ENCODE measurements at regions not wholly inside any gene's neighbourhood (a gene's known extent, or its start where the extent isn't known, plus 50 kb on each side); places are given as distances from the start of the nearest gene placed in this dataset.

GRCh38 chr2:67802291-67802690 lies 260.5 kb downstream of the C1D start:
- TF ChIP-seq, protein P1, sequence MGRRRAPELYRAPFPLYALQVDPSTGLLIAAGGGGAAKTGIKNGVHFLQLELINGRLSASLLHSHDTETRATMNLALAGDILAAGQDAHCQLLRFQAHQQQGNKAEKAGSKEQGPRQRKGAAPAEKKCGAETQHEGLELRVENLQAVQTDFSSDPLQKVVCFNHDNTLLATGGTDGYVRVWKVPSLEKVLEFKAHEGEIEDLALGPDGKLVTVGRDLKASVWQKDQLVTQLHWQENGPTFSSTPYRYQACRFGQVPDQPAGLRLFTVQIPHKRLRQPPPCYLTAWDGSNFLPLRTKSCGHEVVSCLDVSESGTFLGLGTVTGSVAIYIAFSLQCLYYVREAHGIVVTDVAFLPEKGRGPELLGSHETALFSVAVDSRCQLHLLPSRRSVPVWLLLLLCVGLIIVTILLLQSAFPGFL (CRISPR knock-in tag; IDR thresholded peaks at IDR 0.05; ENCODE audit: borderline replicate concordance) = no peak
- TF ChIP-seq RELA (CRISPR knock-in tag; IDR thresholded peaks at IDR 0.05; ENCODE audit: borderline replicate concordance) (no peak), CBFB (CRISPR knock-in tag; IDR thresholded peaks at IDR 0.05; ENCODE audit: low read depth) (no peak), FOXP1 (CRISPR knock-in tag; IDR thresholded peaks at IDR 0.05; ENCODE audit: borderline replicate concordance) (no peak), GTF2I (CRISPR knock-in tag; conservative IDR thresholded peaks at IDR 0.05) (no peak), ZNF281 (CRISPR knock-in tag; IDR thresholded peaks at IDR 0.05) (no peak), MYBL2 (CRISPR knock-in tag; IDR thresholded peaks at IDR 0.05) (no peak), ERG (CRISPR knock-in tag; IDR thresholded peaks at IDR 0.05) (no peak), ZBTB21 (CRISPR knock-in tag; IDR thresholded peaks at IDR 0.05; ENCODE audit: borderline replicate concordance) (no peak), FOXP4 (CRISPR knock-in tag; IDR thresholded peaks at IDR 0.05) (no peak), JUN (CRISPR knock-in tag; IDR thresholded peaks at IDR 0.05) (no peak), FOXJ3 (CRISPR knock-in tag; IDR thresholded peaks at IDR 0.05; ENCODE audit: borderline replicate concordance) (no peak)
- TF ChIP-seq, protein P2, sequence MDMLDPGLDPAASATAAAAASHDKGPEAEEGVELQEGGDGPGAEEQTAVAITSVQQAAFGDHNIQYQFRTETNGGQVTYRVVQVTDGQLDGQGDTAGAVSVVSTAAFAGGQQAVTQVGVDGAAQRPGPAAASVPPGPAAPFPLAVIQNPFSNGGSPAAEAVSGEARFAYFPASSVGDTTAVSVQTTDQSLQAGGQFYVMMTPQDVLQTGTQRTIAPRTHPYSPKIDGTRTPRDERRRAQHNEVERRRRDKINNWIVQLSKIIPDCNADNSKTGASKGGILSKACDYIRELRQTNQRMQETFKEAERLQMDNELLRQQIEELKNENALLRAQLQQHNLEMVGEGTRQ (CRISPR knock-in tag; IDR thresholded peaks at IDR 0.05) = no peak
- peaks cover 8% of the 10 kb centered on the region; the same call in 1 of the 2 replicates for H3K9me3 Mint-ChIP-seq
- H3K4me1 Mint-ChIP-seq = peaks cover 10% of the 10 kb centered on the region
- H3K36me3 Mint-ChIP-seq = no peaks in the 10 kb centered on the region
- CTCF ChIA-PET = no interaction called here
- H3K4me3 Mint-ChIP-seq = no peak overlapping the region
- ATAC-seq (no peak), DNase-seq (ENCODE audit: low spot score) (no peak)
- no peak overlapping the region for H3K27ac Mint-ChIP-seq
- H3K27me3 Mint-ChIP-seq (ENCODE audit: low read depth) = no peaks in the 10 kb centered on the region; the same call in 1 of the 2 replicates
- POLR2A ChIA-PET = interaction anchor here (0.7 kb wide), 1 partner anchor 22 kb away, joined by 7 read pairs; no protein-coding TSS in a partner anchor

DNA sequence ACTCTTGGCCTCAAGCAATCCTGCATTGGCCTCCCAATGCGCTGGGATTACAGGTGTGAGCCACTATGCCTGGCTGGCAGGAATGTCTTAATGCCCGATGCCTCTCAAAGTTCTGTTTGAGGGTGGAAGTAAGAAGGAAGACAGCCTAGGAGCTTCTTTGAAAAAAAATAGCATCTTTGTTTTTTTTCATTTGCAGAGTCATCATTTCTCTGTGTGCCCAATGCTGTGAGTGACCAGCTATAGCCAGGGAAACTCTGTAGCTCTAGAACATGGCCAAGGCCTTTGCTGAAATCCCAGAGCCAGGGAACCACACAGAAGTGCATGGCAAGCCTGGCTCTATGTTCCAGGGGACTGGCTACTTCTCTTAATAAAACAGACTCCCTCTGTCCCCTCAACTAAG lies 260.0 kb downstream of the C1D start:
- POLR2A ChIA-PET = interaction anchor here (0.7 kb wide), 1 partner anchor 22 kb away, joined by 7 read pairs; no protein-coding TSS in a partner anchor

More for the DNA sequence above, 260.0 kb downstream of the C1D start:
- DNase-seq (ENCODE audit: low spot score) (no peak), ATAC-seq (no peak)
- Mint-ChIP-seq H3K4me1 (peaks cover 10% of the 10 kb centered on the region), H3K27ac (no peak overlapping the region), H3K4me3 (no peak overlapping the region), H3K9me3 (peaks cover 8% of the 10 kb centered on the region; the same call in 1 of the 2 replicates), H3K27me3 (ENCODE audit: low read depth) (no peaks in the 10 kb centered on the region; the same call in 1 of the 2 replicates), H3K36me3 (no peaks in the 10 kb centered on the region)
- TF ChIP-seq FOXP4 (CRISPR knock-in tag; IDR thresholded peaks at IDR 0.05) = no peak
- TF ChIP-seq JAZF1 (CRISPR knock-in tag; IDR thresholded peaks at IDR 0.05) = no peak
- no peak for TF ChIP-seq GTF2I (CRISPR knock-in tag; conservative IDR thresholded peaks at IDR 0.05)
- no peak for TF ChIP-seq ZNF281 (CRISPR knock-in tag; IDR thresholded peaks at IDR 0.05)
- TF ChIP-seq ATF1 (CRISPR knock-in tag; IDR thresholded peaks at IDR 0.05) = no peak
- no peak for TF ChIP-seq MXD4 (CRISPR knock-in tag; IDR thresholded peaks at IDR 0.05; ENCODE audit: borderline replicate concordance)
- CTCF ChIA-PET = no interaction called here
